Right cardiac atrium (tissue), 5 donors: ENCODE measurements at regions not wholly inside any gene's neighbourhood (a gene's known extent, or its start where the extent isn't known, plus 50 kb on each side); places are given as distances from the start of the nearest gene placed in this dataset.

Source experiments
- ATAC-seq, 2 donors: fragments of 200-7000 bp; cut with Tn5 transposase; one replicate each; pipeline versions ENCODE4 v1.8.0 to v1.9.1; 2020; ENCODE audit warnings: moderate library complexity in 2 of 2, mild to moderate bottlenecking in 1 of 2
- DNase-seq, 3 donors: peaks; one replicate each; pipeline ENCODE4 v3.0.0-alpha.2; 2020
- H3K27ac ChIP-seq: one replicate; pipeline ENCODE4 v1.5.1; 2013; ENCODE audit warnings: mild to moderate bottlenecking, low read length, control low read depth, moderate library complexity
- H3K27me3 ChIP-seq: one replicate; pipeline ENCODE4 v1.6.1; 2013; ENCODE audit not compliant: control insufficient read depth, insufficient read depth
- H3K4me1 ChIP-seq: one replicate; pipeline ENCODE4 v1.6.1; 2013; ENCODE audit warnings: low read length; ENCODE audit not compliant: control insufficient read depth, insufficient read depth
- H3K4me3 ChIP-seq: one replicate; pipeline ENCODE4 v1.5.1; 2013; ENCODE audit warnings: low read length, control low read depth
- H3K9me3 ChIP-seq: one replicate; pipeline ENCODE4 v1.6.1; 2013; ENCODE audit warnings: low read length; ENCODE audit not compliant: control insufficient read depth
- WGBS: extraction: QIAGEN DNeasy Blood & Tissue Kit; methylation state at CpG from one replicate; pipeline ENCODE4 v1.1.7; 2013; 5-methylcytosine and 5-hydroxymethylcytosine counted together
- intact Hi-C, 4 donors: fragments of 100-400 bp; cut with DNase I; formaldehyde crosslinking; loops; one replicate each; pipeline versions ENCODE4 v1.11.0 to v1.14.0; 2022 to 2023
- donor health status: healthy with polysubstance abuse.
- donor health status: DM: no; HTN: yes; CAD: no.
- donor health status: DM: no; HTN: no; CAD: no.
- donor health status: DM: no; HTN: yes; CAD: no; lungs with severe emphysema.
- donor health status: DM: yes; HTN: yes; CAD: no.

DNA sequence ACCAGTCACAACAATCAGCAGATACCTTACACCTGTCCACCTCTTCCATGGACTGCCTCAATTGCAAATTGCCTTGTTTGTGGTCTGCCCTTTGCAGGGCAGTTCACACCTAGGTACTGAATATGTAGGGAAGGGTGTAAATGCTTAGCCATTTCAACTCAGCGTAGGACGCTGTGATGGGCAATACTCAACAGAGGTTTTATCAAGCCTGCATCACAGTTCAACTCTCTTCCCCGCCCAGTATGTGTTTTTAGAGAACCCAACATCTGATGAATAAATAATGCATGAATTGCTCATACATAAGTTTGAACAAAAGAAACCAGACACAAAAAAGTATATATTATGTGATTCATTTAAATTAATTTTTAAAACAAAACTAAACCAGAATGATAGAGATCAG, 124.4 kb downstream of the P2RY1 start:
- DNase-seq, result no peak
- Histone ChIP-seq H3K4me3 (no peak overlapping the region), H3K27me3 (no peaks in the 10 kb centered on the region), H3K9me3 (no peaks in the 10 kb centered on the region), H3K27ac (no peak overlapping the region), H3K4me1 (no peaks in the 10 kb centered on the region)
- intact Hi-C loops, result no loop called here
- ATAC-seq, result no peak
- WGBS, result 77% methylated on average over 3 of the region's 3 CpGs

- no peak for ATAC-seq
- intact Hi-C loops, result no loop called here
- WGBS, result 74% methylated on average over 3 of the region's 3 CpGs
Observed at GRCh38 chr3:152960684-152961083, 125.8 kb downstream of the P2RY1 start.

GRCh38 chr3:152961323-152961722, 126.4 kb downstream of the P2RY1 start:
- no peak overlapping the region for H3K27ac ChIP-seq
- ATAC-seq (no peak), DNase-seq (no peak)
- no peak overlapping the region for H3K4me3 ChIP-seq
- no peaks in the 10 kb centered on the region for H3K4me1 ChIP-seq
- H3K27me3 ChIP-seq, result no peaks in the 10 kb centered on the region
- H3K9me3 ChIP-seq, result no peaks in the 10 kb centered on the region
- 15% methylated on average over 2 of the region's 2 CpGs for WGBS
- intact Hi-C loops, result no loop called here

More at GRCh38 chr3:152960684-152961083, 125.8 kb downstream of the P2RY1 start:
- no peaks in the 10 kb centered on the region for H3K27me3 ChIP-seq
- H3K9me3 ChIP-seq, result no peaks in the 10 kb centered on the region
- DNase-seq, result no peak
- H3K27ac ChIP-seq, result no peak overlapping the region
- no peak overlapping the region for H3K4me3 ChIP-seq
- no peaks in the 10 kb centered on the region for H3K4me1 ChIP-seq

GRCh38 chr3:152964911-152965609, 130.1 kb downstream of the P2RY1 start:
- Histone ChIP-seq H3K9me3 (no peaks in the 10 kb centered on the region), H3K4me1 (no peaks in the 10 kb centered on the region), H3K4me3 (no peak overlapping the region), H3K27ac (no peak overlapping the region), H3K27me3 (no peaks in the 10 kb centered on the region)
- no peak for DNase-seq
- intact Hi-C loops, result no loop called here
- WGBS, result 61% methylated on average over 1 of the region's 1 CpG
- no peak for ATAC-seq

DNA sequence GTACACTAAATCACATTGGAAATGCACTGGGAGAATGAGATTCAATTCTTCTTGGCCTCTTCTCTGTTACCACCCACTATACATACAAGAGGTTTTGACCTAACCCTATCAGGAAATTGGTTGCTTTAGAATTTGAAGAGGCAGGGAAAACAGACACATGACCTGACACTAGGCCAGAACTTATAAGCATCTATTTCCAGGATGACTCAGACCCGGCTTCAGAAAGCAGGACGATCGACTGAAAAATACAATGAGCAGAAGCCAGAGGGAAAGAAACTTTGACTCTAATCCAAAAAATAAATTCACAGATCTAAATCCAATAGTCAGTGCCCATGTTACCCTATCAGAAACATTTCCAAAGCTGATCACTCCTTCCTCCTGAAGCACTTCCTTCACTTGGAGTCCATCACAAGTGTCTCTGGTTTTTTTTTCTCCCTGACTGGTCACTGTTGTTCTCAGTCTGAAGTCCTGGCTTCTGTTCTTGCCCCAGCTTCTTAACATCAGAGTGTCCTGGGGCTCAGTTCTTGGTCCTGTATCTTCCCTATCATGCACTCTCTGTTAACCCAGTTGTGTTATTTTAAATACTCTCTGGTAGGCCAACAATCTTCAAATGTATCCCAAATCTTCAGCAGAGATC, 133.6 kb downstream of the P2RY1 start:
- no peaks in the 10 kb centered on the region for H3K27me3 ChIP-seq
- DNase-seq (no peak), ATAC-seq (no peak)
- H3K27ac ChIP-seq, result no peak overlapping the region
- WGBS, result 39% methylated on average over 3 of the region's 3 CpGs
- no peak overlapping the region for H3K4me3 ChIP-seq
- intact Hi-C loops, result no loop called here
- H3K9me3 ChIP-seq, result no peaks in the 10 kb centered on the region
- no peaks in the 10 kb centered on the region for H3K4me1 ChIP-seq

- Histone ChIP-seq H3K9me3 (no peaks in the 10 kb centered on the region), H3K4me1 (no peaks in the 10 kb centered on the region), H3K27ac (no peak overlapping the region), H3K4me3 (no peak overlapping the region), H3K27me3 (no peaks in the 10 kb centered on the region)
- WGBS, result 77% methylated on average over 1 of the region's 1 CpG
- DNase-seq (no peak), ATAC-seq (no peak)
- intact Hi-C loops, result no loop called here
Observed at GRCh38 chr3:152969557-152970300, 134.8 kb downstream of the P2RY1 start.

- WGBS, result 90% methylated on average over 4 of the region's 4 CpGs
- ATAC-seq, result no peak
- intact Hi-C loops, result no loop called here
Observed at GRCh38 chr3:152970851-152971250, 135.9 kb downstream of the P2RY1 start.

GRCh38 chr3:152971880-152972279, 136.9 kb downstream of the P2RY1 start:
- H3K4me3 ChIP-seq, result no peak overlapping the region
- H3K27ac ChIP-seq, result no peak overlapping the region
- H3K27me3 ChIP-seq, result no peaks in the 10 kb centered on the region
- intact Hi-C loops, result no loop called here
- no peaks in the 10 kb centered on the region for H3K9me3 ChIP-seq
- WGBS, result 92% methylated on average over 4 of the region's 4 CpGs
- no peaks in the 10 kb centered on the region for H3K4me1 ChIP-seq
- ATAC-seq, result no peak
- DNase-seq, result no peak

More at GRCh38 chr3:152970851-152971250, 135.9 kb downstream of the P2RY1 start:
- H3K9me3 ChIP-seq, result no peaks in the 10 kb centered on the region
- H3K27ac ChIP-seq, result no peak overlapping the region
- DNase-seq, result no peak
- H3K4me3 ChIP-seq, result no peak overlapping the region
- no peaks in the 10 kb centered on the region for H3K4me1 ChIP-seq
- H3K27me3 ChIP-seq, result no peaks in the 10 kb centered on the region

DNA sequence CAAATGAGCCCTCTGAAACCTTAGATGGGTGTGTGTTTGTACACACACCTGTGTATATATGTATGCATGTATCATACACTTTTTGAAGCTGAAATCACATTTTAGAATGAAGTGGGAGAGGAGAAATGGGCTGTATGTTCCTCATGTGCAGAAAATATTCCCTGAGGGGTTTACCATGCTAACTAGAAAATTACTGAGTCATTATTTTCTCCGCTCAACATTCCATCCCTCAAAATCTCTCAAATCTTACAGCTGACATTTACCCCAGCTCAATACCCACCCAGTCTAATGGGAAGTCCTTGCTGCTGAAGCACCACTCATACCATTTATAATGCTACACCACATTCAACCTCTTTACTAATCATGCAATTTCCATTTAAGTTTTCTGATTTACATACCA, 138.6 kb downstream of the P2RY1 start:
- no peak overlapping the region for H3K4me3 ChIP-seq
- H3K27me3 ChIP-seq, result no peaks in the 10 kb centered on the region
- H3K4me1 ChIP-seq, result no peaks in the 10 kb centered on the region
- WGBS, result 77% methylated on average over 1 of the region's 1 CpG
- ATAC-seq (no peak), DNase-seq (no peak)
- no peaks in the 10 kb centered on the region for H3K9me3 ChIP-seq
- no peak overlapping the region for H3K27ac ChIP-seq
- intact Hi-C loops, result no loop called here

DNA sequence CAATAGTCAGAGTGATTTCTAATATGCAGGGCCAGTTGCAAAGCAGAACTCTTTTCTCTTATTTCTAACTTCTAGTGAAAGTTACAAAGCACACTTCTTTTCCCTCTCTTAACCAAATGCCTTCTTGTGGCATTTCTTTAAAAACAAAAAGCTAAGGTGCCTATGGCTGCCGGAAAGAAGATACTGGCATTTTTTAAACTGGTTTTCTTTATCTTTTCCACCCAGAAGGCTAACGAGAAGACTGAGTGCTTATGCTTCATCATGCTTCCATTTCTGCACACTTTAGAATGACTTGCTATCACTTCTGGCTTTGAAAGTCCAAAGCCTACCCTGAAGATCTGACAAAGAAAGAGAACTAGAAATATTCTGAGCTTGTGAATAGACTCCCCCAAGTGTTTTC, 141.3 kb downstream of the P2RY1 start:
- H3K9me3 ChIP-seq, result no peaks in the 10 kb centered on the region
- WGBS, result 52% methylated on average over 2 of the region's 2 CpGs
- ATAC-seq (no peak), DNase-seq (no peak)
- intact Hi-C loops, result no loop called here
- H3K27me3 ChIP-seq, result no peaks in the 10 kb centered on the region
- no peak overlapping the region for H3K4me3 ChIP-seq
- no peak overlapping the region for H3K27ac ChIP-seq
- no peaks in the 10 kb centered on the region for H3K4me1 ChIP-seq

DNA sequence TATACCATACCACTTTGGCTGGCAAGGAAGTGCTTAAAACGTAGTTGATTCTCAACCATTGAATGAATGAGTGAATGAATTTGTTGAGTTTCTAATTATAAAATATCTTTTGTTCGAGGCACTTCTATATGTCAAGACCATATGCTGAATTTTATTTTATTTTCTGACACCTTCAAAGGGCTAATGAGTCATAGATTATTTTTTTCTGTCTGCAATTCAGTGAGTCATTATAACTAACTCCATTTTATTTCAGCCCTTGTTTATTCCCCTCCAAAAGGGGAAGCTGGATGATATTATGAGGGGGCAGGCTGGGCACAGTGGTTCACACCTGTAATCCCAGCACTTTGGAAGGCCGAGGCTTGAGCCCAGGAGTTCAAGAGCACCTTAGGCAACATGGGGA, 142.4 kb downstream of the P2RY1 start:
- Histone ChIP-seq H3K27me3 (no peaks in the 10 kb centered on the region), H3K4me3 (no peak overlapping the region), H3K27ac (no peak overlapping the region), H3K9me3 (no peaks in the 10 kb centered on the region), H3K4me1 (no peaks in the 10 kb centered on the region)
- no peak for DNase-seq
- 68% methylated on average over 3 of the region's 3 CpGs for WGBS
- intact Hi-C loops, result no loop called here
- ATAC-seq, result no peak
